ENCODE measurements at regions not wholly inside any gene's neighbourhood (a gene's known extent, or its start where the extent isn't known, plus 50 kb on each side); places are given as distances from the start of the nearest gene placed in this dataset.

GRCh38 chr4:123037804-123038203 is 115.4 kb upstream of the NUDT6 start:
- TF ChIP-seq EZH2 (IDR thresholded peaks at IDR 0.05; ENCODE audit: insufficient read depth, low read length) (no peak), CTCF (IDR thresholded peaks at IDR 0.05; ENCODE audit: insufficient read depth, low read depth, low read length) (no peak)

Measured in astrocyte (in vitro differentiated cells and primary cell).